ENCODE measurements at regions not wholly inside any gene's neighbourhood (a gene's known extent, or its start where the extent isn't known, plus 50 kb on each side); places are given as distances from the start of the nearest gene placed in this dataset.

DNA sequence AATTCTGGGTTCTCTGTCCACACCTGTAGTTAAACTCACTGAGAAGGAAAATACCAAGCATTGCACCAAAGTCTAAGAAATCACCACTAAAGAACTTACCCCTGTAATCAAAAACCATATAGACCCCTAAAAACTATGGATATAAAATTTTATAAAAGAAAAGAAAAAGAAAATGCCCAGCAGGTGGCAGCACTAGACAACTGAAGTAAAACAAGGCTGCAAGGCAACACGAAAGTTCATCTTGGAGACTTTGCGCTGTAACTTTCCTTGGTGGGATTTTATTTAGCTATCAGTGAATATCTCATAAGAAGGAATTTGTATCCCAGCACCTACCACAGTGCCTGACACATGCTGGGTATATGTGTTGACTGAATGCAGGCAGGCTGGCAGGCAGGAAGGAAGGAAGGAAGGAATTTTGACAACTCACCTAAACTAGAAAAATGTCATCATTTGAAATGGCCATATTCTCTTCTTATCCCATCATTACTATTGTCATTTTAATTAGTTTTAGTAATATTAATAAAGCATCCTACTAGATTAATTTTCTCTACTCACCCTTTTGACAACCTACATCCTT, 68.2 kb upstream of the ETV6 start:
- Mint-ChIP-seq H3K27me3 (peaks cover 5% of the 10 kb centered on the region), H3K9me3 (no peaks in the 10 kb centered on the region), H3K36me3 (no peaks in the 10 kb centered on the region), H3K27ac (no peak overlapping the region), H3K4me1 (ENCODE audit: unreplicated experiment) (peaks cover 3% of the 10 kb centered on the region), H3K4me3 (no peak overlapping the region)
- DNase-seq (ENCODE audit: extremely low spot score, unreplicated experiment), result no peak
- TF ChIP-seq CTCF (conservative IDR thresholded peaks at IDR 0.05), result peak; percentile 89

DNA sequence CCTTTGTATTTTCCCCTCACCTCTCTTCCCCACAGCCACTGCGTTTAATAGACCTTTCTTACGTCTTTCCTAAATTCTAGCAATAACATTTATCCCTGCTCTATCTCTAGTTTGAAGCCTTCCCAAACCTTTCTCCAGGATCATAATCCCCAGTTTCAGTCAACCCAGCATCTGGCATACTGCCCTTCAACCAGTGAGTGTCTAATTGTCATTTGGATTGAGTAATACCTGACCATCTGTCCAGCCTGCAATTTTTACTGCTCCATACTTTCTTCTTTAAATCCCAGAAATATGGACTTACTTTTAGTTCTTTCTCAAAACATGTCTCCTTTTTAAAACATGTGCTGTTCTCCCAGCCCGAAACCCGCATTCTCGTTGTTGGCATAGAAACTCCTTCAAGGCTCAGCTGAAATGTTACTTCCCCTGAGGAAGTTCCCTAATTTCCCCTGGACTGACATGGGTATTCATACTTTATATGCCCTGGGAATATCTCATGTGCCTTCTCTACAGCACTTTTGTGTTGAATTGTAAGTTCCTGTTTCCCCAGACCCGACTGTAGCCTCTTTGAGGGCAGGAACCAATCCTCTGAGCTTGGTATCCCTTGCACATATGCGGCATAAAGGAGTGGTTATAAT, 65.1 kb upstream of the ETV6 start:
- Mint-ChIP-seq H3K9me3 (no peaks in the 10 kb centered on the region), H3K27ac (no peak overlapping the region), H3K27me3 (peaks cover 5% of the 10 kb centered on the region), H3K36me3 (peaks cover 4% of the 10 kb centered on the region), H3K4me3 (no peak overlapping the region), H3K4me1 (ENCODE audit: unreplicated experiment) (peaks cover 3% of the 10 kb centered on the region)
- no peak for DNase-seq (ENCODE audit: extremely low spot score, unreplicated experiment)
- no peak for TF ChIP-seq CTCF (conservative IDR thresholded peaks at IDR 0.05)

DNA sequence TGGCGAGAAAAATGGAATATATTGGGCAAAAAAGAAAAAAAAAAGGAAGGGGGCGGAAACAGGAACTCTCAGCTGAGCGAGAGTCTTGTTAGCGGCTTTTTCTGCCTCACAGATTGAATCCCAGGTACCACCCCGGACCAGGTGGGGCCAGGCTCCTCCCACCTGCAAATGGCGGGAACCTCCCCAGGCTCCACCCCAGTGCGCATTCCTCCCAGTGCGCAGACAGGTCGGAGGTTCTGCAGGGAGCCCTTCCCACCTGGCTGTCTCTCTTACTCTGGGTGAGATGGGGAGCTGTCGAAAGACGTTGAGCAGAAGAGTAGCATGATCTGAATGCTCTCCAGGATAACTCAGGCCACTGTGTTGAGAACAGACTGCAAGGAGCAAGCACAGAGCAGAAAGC, 57.0 kb upstream of the ETV6 start:
- Mint-ChIP-seq H3K27ac (no peak overlapping the region), H3K9me3 (no peaks in the 10 kb centered on the region), H3K27me3 (peaks cover 9% of the 10 kb centered on the region), H3K4me1 (ENCODE audit: unreplicated experiment) (no peaks in the 10 kb centered on the region), H3K4me3 (no peak overlapping the region), H3K36me3 (peaks cover 4% of the 10 kb centered on the region)
- TF ChIP-seq CTCF (conservative IDR thresholded peaks at IDR 0.05), result no peak
- DNase-seq (ENCODE audit: extremely low spot score, unreplicated experiment), result no peak

DNA sequence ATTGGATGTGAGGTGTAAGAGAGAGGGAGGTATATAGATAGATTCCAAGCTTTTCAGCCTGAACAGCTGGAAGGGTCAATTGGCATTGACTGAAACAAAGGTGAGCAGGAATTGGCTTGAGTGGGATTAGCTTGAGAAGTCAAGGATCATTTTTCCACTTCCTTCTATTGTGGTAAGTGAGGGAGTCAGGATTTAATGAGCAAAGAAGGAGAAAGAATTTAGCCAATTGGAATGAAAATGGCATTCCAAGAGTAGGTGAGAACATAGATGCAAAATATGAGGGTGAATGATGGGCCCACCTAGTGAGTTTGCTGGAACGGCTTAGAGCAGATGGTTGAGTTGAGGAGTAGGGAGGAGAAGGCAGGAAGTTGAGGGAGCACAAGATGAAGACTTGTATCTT, 56.5 kb upstream of the ETV6 start:
- no peak for DNase-seq (ENCODE audit: extremely low spot score, unreplicated experiment)
- H3K9me3 Mint-ChIP-seq, result no peaks in the 10 kb centered on the region
- H3K4me1 Mint-ChIP-seq (ENCODE audit: unreplicated experiment), result no peaks in the 10 kb centered on the region
- peaks cover 14% of the 10 kb centered on the region for H3K27me3 Mint-ChIP-seq
- TF ChIP-seq CTCF (conservative IDR thresholded peaks at IDR 0.05), result no peak
- H3K27ac Mint-ChIP-seq, result no peak overlapping the region
- peaks cover 4% of the 10 kb centered on the region for H3K36me3 Mint-ChIP-seq
- no peak overlapping the region for H3K4me3 Mint-ChIP-seq

- Mint-ChIP-seq H3K9me3 (no peaks in the 10 kb centered on the region), H3K27me3 (peaks cover 19% of the 10 kb centered on the region), H3K4me1 (ENCODE audit: unreplicated experiment) (no peaks in the 10 kb centered on the region), H3K27ac (no peak overlapping the region), H3K36me3 (peaks cover 4% of the 10 kb centered on the region), H3K4me3 (no peak overlapping the region)
- TF ChIP-seq CTCF (conservative IDR thresholded peaks at IDR 0.05), result no peak
- DNase-seq (ENCODE audit: extremely low spot score, unreplicated experiment), result no peak
These were observed 54.4 kb upstream of the ETV6 start for GRCh38 chr12:11595080-11595479.

All from type B pancreatic cell (in vitro differentiated cells).